ENCODE measurements at regions not wholly inside any gene's neighbourhood (a gene's known extent, or its start where the extent isn't known, plus 50 kb on each side); places are given as distances from the start of the nearest gene placed in this dataset.

DNA sequence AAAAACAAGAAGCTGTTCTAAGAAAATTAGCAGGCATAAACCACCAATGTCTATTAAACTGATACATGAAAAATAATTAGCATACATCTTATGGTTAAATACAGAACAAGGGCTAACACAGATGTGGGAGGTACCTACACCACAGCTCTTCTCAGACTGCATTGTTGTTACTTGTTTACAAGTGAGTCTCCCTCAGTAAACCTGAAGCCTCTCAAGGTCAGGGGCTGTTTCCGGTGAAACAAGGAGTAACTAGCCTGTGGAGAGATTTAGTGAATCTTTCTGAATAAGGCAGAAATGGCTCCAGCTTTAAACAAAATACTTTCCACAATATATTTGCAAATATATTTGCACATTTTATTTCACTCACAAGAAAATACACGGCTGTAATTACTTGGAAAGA lies 244.0 kb downstream of the FIGN start:
- TF ChIP-seq RAD21 (conservative IDR thresholded peaks at IDR 0.05) (no peak), SMC3 (conservative IDR thresholded peaks at IDR 0.05; ENCODE audit: poor library complexity) (no peak)
